PC-3 (cell line): ENCODE measurements at regions not wholly inside any gene's neighbourhood (a gene's known extent, or its start where the extent isn't known, plus 50 kb on each side); places are given as distances from the start of the nearest gene placed in this dataset.

Experiments
- EZH2phosphoT487 ChIP-seq: fragments of 300-600 bp; sonication (generic); IDR thresholded peaks from 2 replicates; pipeline ENCODE4 v1.6.1; 2018; ENCODE audit warnings: mild to moderate bottlenecking, antibody characterized with exemption, low read length, borderline replicate concordance
- TF ChIP-seq, protein P1 (sequence below): fragments of 300-600 bp; sonication (generic); conservative IDR thresholded peaks from 2 replicates; pipeline ENCODE4 v1.5.1; 2017; ENCODE audit warnings: antibody characterized with exemption, low read depth, mild to moderate bottlenecking, low read length

DNA sequence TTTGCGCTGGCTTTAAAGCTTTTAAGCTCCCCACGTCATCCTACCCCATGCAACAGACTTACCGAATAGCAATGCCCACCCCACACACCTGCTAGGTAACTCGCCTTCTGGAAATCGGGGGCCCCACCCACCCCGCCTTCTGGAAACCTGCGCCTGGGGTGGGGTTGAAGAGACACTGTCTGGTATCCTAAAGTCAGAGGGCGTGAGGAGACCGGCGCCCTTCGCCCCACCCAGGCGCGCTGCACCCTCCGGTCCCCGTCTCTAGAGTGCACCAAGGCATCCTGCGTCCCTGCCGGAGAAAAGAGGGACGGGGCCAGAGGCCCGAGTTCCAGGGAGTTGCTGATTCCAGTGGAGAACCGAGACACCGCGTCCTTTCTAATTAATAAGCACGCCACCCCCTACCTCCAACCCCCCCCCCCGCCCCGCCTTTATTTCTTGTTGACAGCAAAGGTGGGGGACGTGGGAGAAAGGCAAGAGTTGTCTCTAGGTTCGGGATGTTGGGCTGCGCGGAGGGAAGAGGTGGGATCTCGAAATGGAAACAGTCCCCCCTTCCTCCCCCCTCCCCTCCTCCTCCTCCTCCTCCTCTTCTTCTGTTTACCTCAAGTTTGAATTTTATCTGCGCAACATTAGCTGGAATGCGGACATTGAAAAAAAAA lies 220.9 kb upstream of the MKLN1 start:
- TF ChIP-seq, protein P1, sequence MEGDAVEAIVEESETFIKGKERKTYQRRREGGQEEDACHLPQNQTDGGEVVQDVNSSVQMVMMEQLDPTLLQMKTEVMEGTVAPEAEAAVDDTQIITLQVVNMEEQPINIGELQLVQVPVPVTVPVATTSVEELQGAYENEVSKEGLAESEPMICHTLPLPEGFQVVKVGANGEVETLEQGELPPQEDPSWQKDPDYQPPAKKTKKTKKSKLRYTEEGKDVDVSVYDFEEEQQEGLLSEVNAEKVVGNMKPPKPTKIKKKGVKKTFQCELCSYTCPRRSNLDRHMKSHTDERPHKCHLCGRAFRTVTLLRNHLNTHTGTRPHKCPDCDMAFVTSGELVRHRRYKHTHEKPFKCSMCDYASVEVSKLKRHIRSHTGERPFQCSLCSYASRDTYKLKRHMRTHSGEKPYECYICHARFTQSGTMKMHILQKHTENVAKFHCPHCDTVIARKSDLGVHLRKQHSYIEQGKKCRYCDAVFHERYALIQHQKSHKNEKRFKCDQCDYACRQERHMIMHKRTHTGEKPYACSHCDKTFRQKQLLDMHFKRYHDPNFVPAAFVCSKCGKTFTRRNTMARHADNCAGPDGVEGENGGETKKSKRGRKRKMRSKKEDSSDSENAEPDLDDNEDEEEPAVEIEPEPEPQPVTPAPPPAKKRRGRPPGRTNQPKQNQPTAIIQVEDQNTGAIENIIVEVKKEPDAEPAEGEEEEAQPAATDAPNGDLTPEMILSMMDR: no peak
- TF ChIP-seq EZH2phosphoT487: no peak
